GM18505 (cell line): ENCODE measurements at regions not wholly inside any gene's neighbourhood (a gene's known extent, or its start where the extent isn't known, plus 50 kb on each side); places are given as distances from the start of the nearest gene placed in this dataset.
A peak's percentile ranks its signal among the peaks of the same experiment; 100 is the strongest.
"Not testable (repeated sequence)": the region's sequence is repeated elsewhere in the genome, so short reads cannot be mapped to it uniquely, and the experiment has no call there.

Source experiments
- ATAC-seq: cut with Tn5 transposase; IDR thresholded peaks from one replicate; pipeline ENCODE4 v1.9.1; 2021; ENCODE audit not compliant: unreplicated experiment
- POLR2A ChIP-seq: IDR thresholded peaks from 4 replicates; pipeline ENCODE4 v1.6.1; 2011; ENCODE audit warnings: borderline replicate concordance; ENCODE audit not compliant: insufficient read depth, insufficient read length; ENCODE audit errors: extremely low read depth

- ATAC-seq, result no peak
- no peak for TF ChIP-seq POLR2A
Observed at GRCh38 chr5:98307811-98308210, 465.7 kb upstream of the RGMB start.

GRCh38 chr5:98308231-98308630 lies 465.2 kb upstream of the RGMB start:
- no peak for TF ChIP-seq POLR2A
- no peak for ATAC-seq

GRCh38 chr5:98308960-98309359 lies 464.5 kb upstream of the RGMB start:
- no peak for TF ChIP-seq POLR2A
- ATAC-seq, result no peak

- ATAC-seq, result peak; percentile 73
- TF ChIP-seq POLR2A, result no peak
Observed at GRCh38 chr5:98309785-98310598, 463.5 kb upstream of the RGMB start.

- no peak for ATAC-seq
- TF ChIP-seq POLR2A, result no peak
Observed at GRCh38 chr5:98314292-98314691, 459.2 kb upstream of the RGMB start.

- TF ChIP-seq POLR2A, result no peak
- no peak for ATAC-seq
Observed at GRCh38 chr5:98318386-98318785, 455.1 kb upstream of the RGMB start.

GRCh38 chr5:98319299-98320011 lies 454.0 kb upstream of the RGMB start:
- no peak for TF ChIP-seq POLR2A
- no peak for ATAC-seq

GRCh38 chr5:98320343-98320742 lies 453.1 kb upstream of the RGMB start:
- no peak for ATAC-seq
- TF ChIP-seq POLR2A, result no peak

GRCh38 chr5:98321361-98321760 lies 452.1 kb upstream of the RGMB start:
- no peak for TF ChIP-seq POLR2A

GRCh38 chr5:98325187-98325586 lies 448.3 kb upstream of the RGMB start:
- ATAC-seq, result not testable (repeated sequence)

More at GRCh38 chr5:98321361-98321760, 452.1 kb upstream of the RGMB start:
- no peak for ATAC-seq

GRCh38 chr5:98328015-98328414 lies 445.4 kb upstream of the RGMB start:
- no peak for TF ChIP-seq POLR2A
- no peak for ATAC-seq

- no peak for TF ChIP-seq POLR2A
- no peak for ATAC-seq
Observed at GRCh38 chr5:98330871-98331270, 442.6 kb upstream of the RGMB start.

- ATAC-seq, result no peak
- no peak for TF ChIP-seq POLR2A
Observed at GRCh38 chr5:98333921-98334320, 439.5 kb upstream of the RGMB start.

GRCh38 chr5:98334946-98335345 lies 438.5 kb upstream of the RGMB start:
- ATAC-seq, result no peak
- no peak for TF ChIP-seq POLR2A
